Endothelial cell of umbilical vein (primary cell): ENCODE measurements at regions not wholly inside any gene's neighbourhood (a gene's known extent, or its start where the extent isn't known, plus 50 kb on each side); places are given as distances from the start of the nearest gene placed in this dataset.

Experiments used
- BruUV-seq: library from RNA; stranded (reverse); fragments of 400-500 nt; replicated peaks from 2 replicates; lab custom pipeline; 2021; lab: Mats Ljungman, UMichigan
- CTCF ChIA-PET: fragments of 300-600, 350-600 bp; sonication (Branson Sonifier 250); formaldehyde crosslinking; loops from one replicate; lab custom pipeline; 2021; ENCODE audit warnings: antibody characterized with exemption, inconsistent platforms; lab: Charles Lee
- POLR2A ChIA-PET: fragments of 300-600, 350-600 bp; sonication (Branson Sonifier 250); formaldehyde crosslinking; loops from one replicate; lab custom pipeline; 2021; ENCODE audit warnings: antibody characterized with exemption, inconsistent platforms; lab: Charles Lee
- DNase-seq: peaks from one replicate; pipeline ENCODE4 v3.0.0-alpha.2; 2011; ENCODE audit warnings: low read depth, low spot score
- FAIRE-seq: peaks from 2 replicates; lab custom pipeline; 2011; peaks lifted over from hg19 to GRCh38; lab: Jason Lieb, UNC
- H2AFZ ChIP-seq: 2 replicates; pipeline ENCODE4 v1.6.0; 2012; ENCODE audit warnings: low read depth, low read length, control low read depth, inconsistent platforms
- H3K27ac ChIP-seq: 2 replicates; pipeline ENCODE4 v1.5.1; 2011; ENCODE audit warnings: low read depth, mild to moderate bottlenecking, control low read depth, low read length, moderate library complexity; ENCODE audit not compliant: insufficient read depth
- H3K27me3 ChIP-seq, 2 experiments: 2 replicates each; pipeline versions ENCODE4 v1.6.0 to v1.6.1; 2011; ENCODE audit warnings: low read length in 2 of 2, mixed read lengths in 1 of 2; ENCODE audit not compliant: control insufficient read depth in 2 of 2, insufficient read depth in 2 of 2
- H3K36me3 ChIP-seq, 2 experiments: 2 replicates in 1 of 2; 3 replicates in 1 of 2; pipeline ENCODE4 v1.5.1; 2011; ENCODE audit warnings: low read length in 2 of 2, mild to moderate bottlenecking in 1 of 2, moderate library complexity in 1 of 2; ENCODE audit not compliant: control insufficient read depth in 2 of 2, insufficient read depth in 2 of 2; ENCODE audit errors: extremely low read depth in 1 of 2
- H3K4me1 ChIP-seq: 3 replicates; pipeline ENCODE4 v1.5.1; 2011; ENCODE audit warnings: mild to moderate bottlenecking, low read length; ENCODE audit not compliant: control insufficient read depth, insufficient read depth; ENCODE audit errors: extremely low read depth
- H3K4me2 ChIP-seq: 2 replicates; pipeline ENCODE4 v1.6.1; 2011; ENCODE audit warnings: low read length, control low read depth, mixed read lengths; ENCODE audit not compliant: insufficient read depth
- H3K4me3 ChIP-seq, 3 experiments: fragments of 200-600 bp in 1 of 3; sonication (generic), shearing (Covaris generic) in 1 of 3; replicated peaks in 1 of 3; 2 replicates each; pipeline ENCODE4 v1.5.1; 2011 to 2016; ENCODE audit warnings: control low read depth in 3 of 3, low read length in 3 of 3, mild to moderate bottlenecking in 2 of 3, inconsistent platforms in 1 of 3, low read depth in 1 of 3, moderate library complexity in 1 of 3; ENCODE audit not compliant: insufficient read depth in 1 of 3
- H3K79me2 ChIP-seq: 2 replicates; pipeline ENCODE4 v1.6.0; 2012; ENCODE audit warnings: low read length, inconsistent platforms; ENCODE audit not compliant: control insufficient read depth, insufficient read depth
- H3K9ac ChIP-seq: replicated peaks from 2 replicates; pipeline ENCODE3; 2011; ENCODE audit warnings: low read length, control low read depth; ENCODE audit not compliant: insufficient read depth; ENCODE audit errors: extremely low read depth
- H3K9me1 ChIP-seq: replicated peaks from 3 replicates; pipeline ENCODE4 v1.6.0; 2011; ENCODE audit warnings: mild to moderate bottlenecking, low read length; ENCODE audit not compliant: control insufficient read depth, insufficient read depth; ENCODE audit errors: extremely low read depth
- H3K9me3 ChIP-seq: replicated peaks from 2 replicates; pipeline ENCODE4 v1.5.1; 2012; ENCODE audit warnings: low read length, inconsistent platforms; ENCODE audit not compliant: control insufficient read depth, insufficient read depth
- H4K20me1 ChIP-seq: replicated peaks from 2 replicates; pipeline ENCODE3; 2011; ENCODE audit warnings: mild to moderate bottlenecking, low read length; ENCODE audit not compliant: control insufficient read depth, insufficient read depth; ENCODE audit errors: extremely low read depth
- EZH2 ChIP-seq: IDR thresholded peaks from 2 replicates; pipeline ENCODE4 v1.6.1; 2012; ENCODE audit warnings: borderline replicate concordance, low read depth, mild to moderate bottlenecking, moderate library complexity, low read length, inconsistent platforms; ENCODE audit not compliant: severe bottlenecking
- FOS ChIP-seq: IDR thresholded peaks from 2 replicates; pipeline ENCODE4 v1.6.1; 2011; ENCODE audit warnings: mild to moderate bottlenecking, low read length, moderate library complexity, borderline replicate concordance; ENCODE audit not compliant: insufficient read depth
- GATA2 ChIP-seq: IDR thresholded peaks from 2 replicates; pipeline ENCODE4 v1.7.0; 2011; ENCODE audit warnings: low read depth, mild to moderate bottlenecking, moderate library complexity, mixed read lengths, low read length; ENCODE audit not compliant: insufficient read length, insufficient read depth
- JUN ChIP-seq: IDR thresholded peaks from 2 replicates; pipeline ENCODE4 v1.6.1; 2011; ENCODE audit warnings: borderline replicate concordance, low read depth; ENCODE audit not compliant: insufficient read length, insufficient read depth
- MYC ChIP-seq: IDR thresholded peaks from one replicate; pipeline ENCODE4 v1.6.1; 2011; ENCODE audit warnings: mild to moderate bottlenecking, low read depth, low read length
- POLR2A ChIP-seq: IDR thresholded peaks from 2 replicates; pipeline ENCODE4 v1.6.1; 2012; ENCODE audit warnings: low read depth, mild to moderate bottlenecking, control low read depth, low read length
- POLR2AphosphoS5 ChIP-seq: IDR thresholded peaks from 2 replicates; pipeline ENCODE4 v1.6.1; 2012; ENCODE audit warnings: low read depth, mild to moderate bottlenecking, control low read depth, low read length, moderate library complexity; ENCODE audit not compliant: insufficient read depth
- dilution Hi-C: fragments of 300-500 bp; cut with MboI; formaldehyde crosslinking; loops from one replicate; pipeline ENCODE4 v1.15.0; 2019; ENCODE audit warnings: low sequenced_read_pairs; ENCODE audit not compliant: extremely low pct_ligation_motif_present
- intact Hi-C: fragments of 100-400 bp; cut with micrococcal nuclease; formaldehyde crosslinking; loops from one replicate; pipeline ENCODE4 v1.10.0; 2022
- TF ChIP-seq, protein P1 (sequence below): IDR thresholded peaks from 2 replicates; pipeline ENCODE4 v1.6.1; 2011; ENCODE audit not compliant: insufficient read depth, insufficient read length
- TF ChIP-seq, protein P2 (sequence below), 2 donors: IDR thresholded peaks; 1 replicate in 1 of 2; 2 replicates in 1 of 2; pipeline ENCODE4 v1.5.1; 2011; ENCODE audit warnings: low read length in 2 of 2, mild to moderate bottlenecking in 2 of 2, moderate library complexity in 2 of 2, control low read depth in 1 of 2, inconsistent platforms in 1 of 2, low read depth in 1 of 2; ENCODE audit not compliant: insufficient read depth in 1 of 2; ENCODE audit errors: extremely low read depth in 1 of 2

- no peak overlapping the region for H3K4me3 ChIP-seq
- TF ChIP-seq EZH2 = no peak
- TF ChIP-seq, protein P1, sequence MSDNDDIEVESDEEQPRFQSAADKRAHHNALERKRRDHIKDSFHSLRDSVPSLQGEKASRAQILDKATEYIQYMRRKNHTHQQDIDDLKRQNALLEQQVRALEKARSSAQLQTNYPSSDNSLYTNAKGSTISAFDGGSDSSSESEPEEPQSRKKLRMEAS = no peak
- TF ChIP-seq GATA2 = no peak
- no peak for TF ChIP-seq POLR2A
- TF ChIP-seq MYC = no peak
- TF ChIP-seq POLR2AphosphoS5 = no peak
- TF ChIP-seq JUN = no peak
- no peak for TF ChIP-seq FOS
- TF ChIP-seq, protein P2, sequence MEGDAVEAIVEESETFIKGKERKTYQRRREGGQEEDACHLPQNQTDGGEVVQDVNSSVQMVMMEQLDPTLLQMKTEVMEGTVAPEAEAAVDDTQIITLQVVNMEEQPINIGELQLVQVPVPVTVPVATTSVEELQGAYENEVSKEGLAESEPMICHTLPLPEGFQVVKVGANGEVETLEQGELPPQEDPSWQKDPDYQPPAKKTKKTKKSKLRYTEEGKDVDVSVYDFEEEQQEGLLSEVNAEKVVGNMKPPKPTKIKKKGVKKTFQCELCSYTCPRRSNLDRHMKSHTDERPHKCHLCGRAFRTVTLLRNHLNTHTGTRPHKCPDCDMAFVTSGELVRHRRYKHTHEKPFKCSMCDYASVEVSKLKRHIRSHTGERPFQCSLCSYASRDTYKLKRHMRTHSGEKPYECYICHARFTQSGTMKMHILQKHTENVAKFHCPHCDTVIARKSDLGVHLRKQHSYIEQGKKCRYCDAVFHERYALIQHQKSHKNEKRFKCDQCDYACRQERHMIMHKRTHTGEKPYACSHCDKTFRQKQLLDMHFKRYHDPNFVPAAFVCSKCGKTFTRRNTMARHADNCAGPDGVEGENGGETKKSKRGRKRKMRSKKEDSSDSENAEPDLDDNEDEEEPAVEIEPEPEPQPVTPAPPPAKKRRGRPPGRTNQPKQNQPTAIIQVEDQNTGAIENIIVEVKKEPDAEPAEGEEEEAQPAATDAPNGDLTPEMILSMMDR (IDR thresholded peaks at IDR 0.05; ENCODE audit: extremely low read depth in 1 of 2, insufficient read depth in 1 of 2, low read depth in 1 of 2, low read length in 2 of 2) = no peak
- CTCF ChIA-PET = no interaction called here
- no peak for FAIRE-seq
- H3K27ac ChIP-seq = no peak overlapping the region
- no peaks in the 10 kb centered on the region for H3K9me1 ChIP-seq
- no peak for DNase-seq
- H3K79me2 ChIP-seq = no peaks in the 10 kb centered on the region
- H3K36me3 ChIP-seq = no peaks in the 10 kb centered on the region
- H4K20me1 ChIP-seq = no peaks in the 10 kb centered on the region
- POLR2A ChIA-PET = no interaction called here
- dilution Hi-C loops (no loop called here), intact Hi-C loops (no loop called here)
- no peak overlapping the region for H3K9ac ChIP-seq
- H3K27me3 ChIP-seq = no peaks in the 10 kb centered on the region
- no peaks in the 10 kb centered on the region for H3K4me1 ChIP-seq
- no peak overlapping the region for H3K4me2 ChIP-seq
- peaks cover 6% of the 10 kb centered on the region for H3K9me3 ChIP-seq
- no peak overlapping the region for H2AFZ ChIP-seq
- no TSS peak for BruUV-seq
These were observed 996.4 kb upstream of the AUTS2 start for GRCh38 chr7:68601826-68602225.
